GM11168 (cell line): ENCODE measurements at regions not wholly inside any gene's neighbourhood (a gene's known extent, or its start where the extent isn't known, plus 50 kb on each side); places are given as distances from the start of the nearest gene placed in this dataset.
"Not testable (repeated sequence)": the region's sequence is repeated elsewhere in the genome, so short reads cannot be mapped to it uniquely, and the experiment has no call there.

ENCODE experiments used
- in situ Hi-C: fragments of 300-500 bp; cut with MboI; formaldehyde crosslinking; loops from one replicate; pipeline ENCODE4 v1.12.0; 2022; ENCODE audit warnings: low sequenced_read_pairs; ENCODE audit not compliant: unreplicated experiment

DNA sequence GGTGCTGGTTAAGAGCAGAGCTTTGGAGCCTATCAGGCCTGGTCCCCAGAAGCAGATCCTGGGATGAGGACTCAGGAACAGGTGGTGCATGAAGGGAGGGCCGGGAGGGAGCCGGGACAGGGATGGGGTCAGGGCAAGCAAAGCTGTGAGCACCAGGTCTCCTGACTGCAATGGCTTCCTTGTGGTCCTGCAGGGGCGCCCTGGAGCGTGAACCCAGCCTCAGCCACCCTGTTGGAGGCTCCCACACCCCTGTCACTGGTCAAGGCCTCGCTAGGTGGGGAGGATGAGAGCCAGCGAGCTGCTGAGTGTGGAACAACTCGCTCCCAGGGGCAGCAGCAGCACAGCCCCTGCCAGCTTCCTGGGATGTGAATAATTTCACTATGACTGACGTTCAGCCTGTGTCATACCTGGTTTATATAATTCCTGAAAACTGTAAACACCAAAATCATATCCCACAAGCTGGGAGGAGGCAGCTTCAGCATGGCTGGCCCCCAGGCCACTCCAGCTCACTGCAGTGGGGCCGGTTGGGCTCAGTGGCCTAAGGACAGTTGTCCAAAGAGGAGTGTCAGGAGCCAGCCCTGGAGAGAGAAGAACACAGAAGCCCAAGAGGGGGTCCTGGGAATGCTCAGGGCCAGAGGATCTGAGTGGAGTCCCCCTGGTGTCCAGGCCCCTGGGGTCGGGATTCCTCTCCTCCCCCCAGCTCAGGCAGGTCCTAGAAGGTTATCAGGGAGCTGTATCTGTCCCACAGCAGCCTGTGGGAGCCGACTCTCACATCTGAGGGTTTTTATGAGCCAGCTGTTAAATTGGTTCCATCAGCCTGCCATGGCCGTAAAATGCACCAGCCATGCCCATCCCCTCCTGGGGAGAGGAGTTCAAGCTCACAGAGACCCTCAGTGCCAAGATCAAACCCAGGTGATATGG, 272.9 kb downstream of the ADGRD1 start:
- in situ Hi-C loops = loop anchor here (5.0 kb wide), 1 partner anchor 211 kb away; no protein-coding TSS in a partner anchor

DNA sequence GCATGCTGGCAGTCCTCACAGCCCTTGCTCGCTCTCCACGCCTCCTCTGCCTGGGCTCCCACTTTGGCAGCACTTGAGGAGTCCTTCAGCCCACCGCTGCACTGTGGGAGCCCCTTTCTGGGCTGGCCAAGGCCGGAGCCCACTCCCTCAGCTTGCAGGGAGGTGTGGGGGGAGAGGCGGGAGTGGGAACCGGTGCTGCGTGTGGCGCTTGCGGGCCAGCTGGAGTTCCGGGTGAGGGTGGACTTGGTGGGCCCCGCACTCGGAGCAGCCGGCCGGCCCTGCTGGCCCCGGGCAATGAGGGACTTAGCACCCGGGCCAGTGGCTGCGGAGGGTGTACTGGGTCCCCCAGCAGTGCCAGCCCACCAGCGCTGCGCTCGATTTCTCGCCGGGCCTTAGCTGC, 273.9 kb downstream of the ADGRD1 start:
- in situ Hi-C loops = loop anchor here (5.0 kb wide), 1 partner anchor 210 kb away; no protein-coding TSS in a partner anchor

DNA sequence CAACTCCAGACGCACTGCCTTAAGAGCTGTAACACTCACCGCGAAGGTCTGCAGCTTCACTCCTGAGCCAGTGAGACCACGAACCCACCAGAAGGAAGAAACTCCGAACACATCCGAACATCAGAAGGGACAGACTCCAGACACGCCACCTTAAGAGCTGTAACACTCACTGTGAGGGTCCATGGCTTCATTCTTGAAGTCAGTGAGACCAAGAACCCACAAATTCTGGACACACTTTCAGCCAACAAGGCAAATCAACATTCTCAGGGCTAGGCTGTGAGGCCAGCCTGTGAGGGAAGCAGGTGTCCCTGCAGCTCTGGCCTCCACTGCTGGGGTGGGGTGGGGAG, 275.3 kb downstream of the ADGRD1 start:
- in situ Hi-C loops = loop anchor here (5.0 kb wide), 1 partner anchor 208 kb away; no protein-coding TSS in a partner anchor

DNA sequence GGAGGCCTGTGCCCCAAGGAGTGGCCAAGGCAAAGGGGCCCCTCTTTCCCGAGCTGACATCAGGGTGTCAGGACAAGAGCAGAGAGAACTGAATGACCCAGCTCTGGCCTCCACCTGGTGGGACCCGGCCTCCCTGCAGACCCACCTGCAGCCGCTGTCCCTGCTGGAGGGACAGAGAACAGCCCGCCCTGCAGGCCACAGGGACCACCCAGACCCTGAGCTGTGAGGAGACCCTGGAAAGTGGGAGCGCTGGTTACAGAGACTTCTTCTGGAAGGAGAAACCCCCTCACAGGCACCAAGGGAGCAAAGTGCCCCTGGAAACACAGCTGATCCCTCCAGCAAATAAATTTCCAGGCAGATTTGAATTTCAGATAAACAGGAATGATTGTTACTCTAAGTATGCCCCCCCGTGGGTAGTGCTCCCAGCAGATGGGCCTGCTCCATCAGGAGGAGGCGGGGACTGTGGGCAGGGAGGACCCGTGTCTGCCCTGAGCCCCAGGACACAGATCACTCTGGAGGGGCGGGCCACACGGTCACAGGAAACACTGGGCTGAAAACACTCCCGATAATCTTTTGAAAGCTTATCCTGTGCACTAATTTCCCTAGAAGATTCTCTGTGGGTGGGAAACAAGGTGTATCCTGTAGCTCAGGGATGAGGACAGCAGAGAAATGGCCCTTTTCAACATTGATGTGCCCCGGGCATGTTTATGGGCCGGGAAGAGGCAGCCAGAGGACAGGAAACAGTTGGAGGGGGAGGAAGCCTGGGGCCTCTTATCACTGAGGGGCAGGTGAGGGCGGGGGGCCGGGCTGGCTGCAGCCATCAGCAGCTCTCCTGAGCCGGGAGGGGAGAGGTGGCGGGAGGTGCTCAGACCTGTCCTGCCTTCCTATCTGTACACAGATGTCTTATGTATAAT, 276.0 kb downstream of the ADGRD1 start:
- in situ Hi-C loops = loop anchor here (5.0 kb wide), 1 partner anchor 208 kb away; no protein-coding TSS in a partner anchor

DNA sequence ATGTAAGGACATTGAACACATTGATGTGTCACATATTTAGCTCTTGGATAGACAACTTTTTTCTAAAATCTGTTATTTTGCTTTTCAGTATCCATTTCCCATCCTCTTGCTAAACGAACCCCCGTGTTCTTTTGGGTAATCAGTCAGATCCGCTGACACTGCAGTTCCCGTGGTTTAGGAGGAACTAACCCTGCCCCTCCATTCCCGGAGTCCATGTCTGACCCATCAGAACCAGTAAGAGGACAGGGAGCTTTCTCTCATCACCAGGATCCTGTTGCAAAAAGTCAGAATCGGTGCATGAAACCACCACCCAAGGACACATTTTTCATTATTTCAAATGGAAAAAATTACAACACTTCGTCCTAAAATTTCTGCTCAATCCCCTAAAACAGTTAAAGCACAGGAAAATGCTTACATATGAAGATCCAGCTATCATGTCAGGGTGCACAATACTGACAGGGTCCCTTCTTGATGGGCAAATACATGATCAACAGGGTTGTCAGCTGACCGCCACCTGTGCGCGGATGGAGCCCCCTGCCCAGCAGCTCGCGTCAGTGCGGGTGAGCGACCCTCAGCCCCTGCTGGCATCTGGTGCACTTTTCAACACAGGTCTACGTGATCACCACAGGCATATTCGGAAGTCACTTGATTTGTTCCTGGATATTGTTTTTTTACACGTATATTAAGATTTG, 276.8 kb downstream of the ADGRD1 start:
- in situ Hi-C loops = no loop called here

DNA sequence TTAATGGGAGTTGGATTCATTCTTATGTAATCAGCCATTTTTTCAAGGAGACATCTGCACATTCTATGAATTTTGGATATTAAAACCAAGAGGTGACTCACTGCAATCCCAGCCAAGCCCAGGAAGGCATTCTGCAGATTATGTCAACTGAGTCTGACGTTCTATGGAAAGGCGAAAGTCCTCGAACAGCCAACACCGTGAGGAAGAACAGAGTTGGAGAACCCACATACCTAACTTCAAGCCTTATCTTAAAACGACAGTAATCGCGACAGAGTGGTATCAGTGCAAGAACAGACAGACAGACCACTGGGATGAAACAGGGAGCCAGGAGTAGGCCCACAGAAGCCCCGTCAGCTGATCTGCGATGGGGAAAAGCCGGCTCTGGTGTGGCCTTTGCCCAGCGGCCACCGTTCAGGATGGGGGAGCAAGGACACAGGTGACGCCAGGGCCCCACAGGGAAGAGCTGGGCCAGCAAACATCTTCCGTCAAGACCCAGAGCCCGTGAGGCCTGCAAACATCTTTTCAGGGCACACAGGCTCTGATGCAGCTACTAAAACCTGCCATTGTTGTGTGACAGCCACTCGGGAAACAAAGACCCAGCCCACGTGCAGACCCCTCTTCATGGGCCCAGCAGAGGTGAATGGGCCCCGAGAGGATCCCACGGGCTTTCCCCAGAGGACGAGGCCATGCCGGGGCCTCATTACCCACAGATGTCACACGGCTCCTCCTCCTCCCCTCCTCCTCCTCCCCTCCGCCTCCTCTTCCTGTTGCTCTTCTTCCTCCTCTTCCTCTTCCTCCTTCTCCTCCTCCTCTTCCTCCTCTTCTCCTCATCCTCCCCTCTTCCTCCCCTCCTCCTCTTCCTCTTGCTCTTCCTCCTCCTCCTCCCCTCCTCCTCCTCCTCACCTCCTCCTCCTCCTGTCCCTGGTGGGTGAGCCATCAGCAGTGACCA, 277.6 kb downstream of the ADGRD1 start:
- in situ Hi-C loops = no loop called here

DNA sequence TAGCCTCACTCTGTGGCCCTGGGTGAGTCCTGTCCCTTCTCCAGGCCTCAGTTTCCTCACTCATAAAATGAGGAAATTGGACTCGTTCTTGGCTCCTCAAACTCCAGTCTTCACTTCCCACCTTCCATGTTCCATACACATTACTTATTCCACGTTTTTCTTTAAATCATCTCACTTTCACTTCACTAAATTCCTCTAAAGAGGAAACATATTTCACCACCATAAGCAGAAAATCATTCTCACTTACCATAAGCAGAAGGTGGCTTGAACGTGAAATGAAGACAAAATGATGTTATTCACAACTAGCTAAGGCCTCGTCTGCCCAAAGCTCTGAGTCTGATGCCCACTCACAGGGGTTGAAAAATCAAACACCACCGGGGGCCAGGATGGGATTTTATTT, 278.3 kb downstream of the ADGRD1 start:
- in situ Hi-C loops = no loop called here

DNA sequence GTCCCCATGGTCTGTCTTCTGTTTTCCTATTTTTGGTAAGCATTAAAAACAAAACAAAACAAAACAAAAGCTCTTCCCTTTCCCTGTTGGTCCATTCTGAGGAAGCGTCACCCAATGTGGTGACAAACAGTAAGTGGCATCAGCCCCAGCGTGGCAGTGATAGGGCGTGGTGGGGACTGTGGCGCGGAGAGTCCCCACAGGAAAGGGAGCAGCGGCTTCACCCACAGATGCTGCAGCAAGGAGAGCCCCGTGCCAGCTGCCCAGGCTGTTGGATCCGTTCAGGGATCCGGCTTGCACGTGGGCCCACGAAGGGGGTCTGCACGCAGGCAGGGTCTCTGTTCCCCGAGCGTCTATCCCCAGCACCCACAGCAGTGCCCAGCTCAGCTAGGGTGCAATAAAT, 279.2 kb downstream of the ADGRD1 start:
- in situ Hi-C loops = not testable (repeated sequence)

DNA sequence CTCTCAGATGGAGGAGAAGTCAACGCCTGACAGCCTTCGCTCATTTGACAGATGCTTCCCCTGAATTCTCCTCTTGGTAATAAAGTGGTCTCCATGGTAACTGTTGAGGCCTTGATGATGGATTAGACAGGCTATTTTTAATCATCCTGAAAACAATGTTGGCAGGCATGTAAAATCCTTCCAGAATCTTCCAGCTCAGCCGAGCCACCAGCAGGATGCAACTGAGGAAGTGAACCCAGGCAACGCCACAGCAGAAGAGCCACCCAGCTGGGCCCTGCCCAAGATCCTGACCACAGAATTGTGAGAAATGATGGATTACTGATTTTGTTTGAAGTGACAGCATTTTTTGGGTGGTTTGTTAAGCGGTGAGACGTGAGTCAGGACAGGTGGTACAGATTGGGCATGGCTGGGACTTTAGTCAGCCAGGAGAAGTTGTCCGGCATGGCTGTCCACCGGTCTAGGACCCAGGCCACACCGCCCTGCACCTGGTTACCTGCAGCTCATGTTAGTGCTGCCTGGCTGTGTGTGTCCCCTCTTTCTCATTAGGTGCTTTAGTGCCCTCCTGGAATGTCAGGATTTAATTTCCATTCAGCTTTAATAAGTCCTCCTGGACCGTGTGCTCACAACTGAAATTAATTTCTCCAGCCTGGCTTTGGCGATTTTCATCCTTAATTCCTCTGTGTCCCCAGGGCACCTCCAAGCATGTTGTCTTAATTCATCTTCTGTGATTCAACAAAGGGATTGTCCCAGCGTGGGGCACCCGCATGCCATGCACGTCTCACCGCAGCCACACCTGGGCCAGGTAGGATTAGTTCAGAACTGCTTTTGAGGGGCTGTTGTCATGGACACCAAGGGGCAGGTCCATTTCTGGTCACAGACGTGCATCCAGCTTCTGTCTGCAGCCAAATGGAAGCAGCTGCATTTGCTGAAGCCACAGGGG, 280.4 kb downstream of the ADGRD1 start:
- in situ Hi-C loops = not testable (repeated sequence)

DNA sequence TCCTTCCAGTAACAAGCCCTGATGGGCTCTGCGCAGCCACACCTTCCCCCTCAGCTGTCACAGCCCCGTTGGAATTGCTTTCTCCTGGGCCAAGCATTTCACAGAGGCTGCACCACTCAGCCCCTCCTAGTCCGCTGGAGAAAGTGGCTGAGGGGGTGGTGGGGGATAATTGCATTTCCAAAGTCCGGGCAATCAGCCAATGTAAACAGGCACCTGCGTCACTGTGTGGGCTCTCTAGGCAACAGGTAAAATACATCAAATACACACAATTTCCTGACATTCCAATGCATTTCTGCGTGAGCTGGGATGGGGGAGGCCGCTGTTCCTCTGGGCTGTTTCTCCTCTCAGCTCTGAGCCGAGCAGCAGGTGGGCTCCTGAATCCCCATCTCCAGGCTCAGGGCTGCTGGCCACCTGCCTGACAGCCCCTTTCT, 281.1 kb downstream of the ADGRD1 start:
- in situ Hi-C loops = not testable (repeated sequence)

DNA sequence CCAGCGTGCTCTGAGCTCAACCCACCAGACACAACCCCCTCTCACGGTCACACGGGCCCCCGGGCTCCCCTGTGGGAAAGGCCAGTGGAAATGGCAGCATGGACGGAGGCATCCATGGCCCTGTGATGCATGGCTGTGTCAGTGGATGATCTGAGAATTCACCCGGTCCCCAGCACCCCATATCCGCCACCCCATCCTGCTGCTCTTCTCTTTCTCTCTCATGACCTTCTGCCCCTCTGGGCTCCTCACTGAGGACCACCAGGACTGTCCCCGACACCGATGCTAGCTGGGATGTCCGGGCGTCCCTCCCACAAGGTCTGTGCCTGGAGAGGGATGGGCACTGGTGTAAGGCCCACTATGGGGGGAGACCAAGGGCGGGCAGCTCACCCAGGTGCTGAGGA, 282.2 kb downstream of the ADGRD1 start:
- in situ Hi-C loops = no loop called here

DNA sequence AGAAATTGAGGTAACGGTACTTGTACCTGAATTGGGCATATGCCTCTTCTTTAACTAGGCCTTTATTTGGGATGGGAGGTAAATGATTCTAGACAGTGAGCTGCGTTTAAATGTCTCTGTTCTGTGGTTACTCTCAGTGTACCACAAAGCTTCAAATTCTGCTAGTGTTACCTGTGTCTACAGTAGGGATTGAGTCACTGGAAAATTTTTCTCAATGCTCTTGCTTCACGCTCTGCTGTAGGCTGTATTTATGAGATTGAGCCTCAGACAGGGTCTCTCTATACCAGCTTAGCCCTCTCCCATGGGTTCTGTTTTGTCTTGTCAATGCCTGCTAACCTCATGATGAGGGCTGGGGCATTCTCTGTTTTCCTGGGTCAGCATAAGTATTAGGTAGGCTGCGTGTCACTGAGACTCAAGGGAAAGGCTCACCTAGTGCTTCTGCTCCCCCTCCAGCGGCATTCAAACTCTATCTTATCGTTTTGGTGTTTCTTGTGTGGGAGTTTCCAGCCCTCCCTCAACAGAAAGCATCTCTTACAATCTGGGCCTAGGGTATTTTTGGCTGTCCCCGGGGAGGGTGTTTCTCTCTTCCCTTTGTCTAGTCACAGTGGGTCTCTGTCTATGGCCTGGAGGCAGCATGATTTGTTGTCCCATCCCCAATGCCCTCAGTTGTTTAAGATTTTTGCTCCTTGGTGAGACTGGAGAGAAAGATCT, 285.8 kb downstream of the ADGRD1 start:
- in situ Hi-C loops = no loop called here

DNA sequence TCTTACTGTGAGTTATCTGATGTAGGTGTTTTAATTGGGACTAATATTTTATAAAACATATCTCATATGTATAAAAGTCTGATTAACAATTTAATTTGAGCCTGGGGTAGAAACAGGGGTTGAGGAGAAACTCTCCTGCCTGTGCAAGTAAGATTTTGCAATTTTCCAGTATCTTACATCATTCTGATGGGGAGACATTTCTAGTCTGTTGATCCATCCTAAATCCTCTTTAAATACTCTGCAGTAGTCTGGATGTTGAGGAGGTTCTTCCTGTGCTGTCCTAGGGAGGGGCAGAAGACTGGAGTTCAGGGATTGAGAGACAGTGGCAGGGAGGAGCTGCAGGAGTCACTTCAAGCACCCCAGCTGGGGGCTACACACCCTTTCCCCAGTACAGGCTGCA, 287.8 kb downstream of the ADGRD1 start:
- in situ Hi-C loops = no loop called here

DNA sequence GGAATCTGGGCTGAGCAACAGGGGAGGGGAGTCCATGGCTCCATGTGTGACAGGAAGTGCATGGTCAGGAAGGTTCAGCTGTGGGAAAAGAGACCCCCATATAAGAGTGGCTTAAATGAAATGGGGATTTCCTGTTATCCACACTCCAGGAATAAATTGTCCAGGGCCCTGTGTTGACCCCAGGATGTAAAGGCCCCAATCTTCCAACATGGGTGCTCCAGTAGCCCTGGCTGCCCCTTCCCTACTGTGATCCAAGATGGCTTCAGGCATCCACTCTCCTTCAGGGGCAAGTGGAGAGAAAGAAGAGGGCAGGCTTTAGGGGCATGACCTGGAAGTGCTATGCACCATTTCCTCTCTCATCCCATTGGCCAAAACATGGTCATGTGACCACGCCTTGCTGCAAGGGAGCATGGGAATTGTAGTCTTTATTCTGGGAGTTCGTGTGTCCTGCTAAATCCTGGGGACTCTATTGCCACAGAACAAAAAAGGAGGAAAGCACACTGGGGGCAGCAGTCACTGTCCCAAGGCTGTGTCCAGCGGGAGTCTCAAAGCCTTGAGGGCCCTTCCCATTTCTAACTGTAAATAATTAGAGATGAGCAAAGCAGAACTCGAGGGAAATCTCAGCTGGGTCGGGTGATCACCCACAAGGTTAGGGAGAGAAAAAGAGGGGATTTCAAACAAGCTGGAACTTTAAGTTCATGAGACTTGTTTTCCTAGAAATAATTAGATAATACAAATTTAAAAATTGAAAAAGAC, 289.2 kb downstream of the ADGRD1 start:
- in situ Hi-C loops = no loop called here

DNA sequence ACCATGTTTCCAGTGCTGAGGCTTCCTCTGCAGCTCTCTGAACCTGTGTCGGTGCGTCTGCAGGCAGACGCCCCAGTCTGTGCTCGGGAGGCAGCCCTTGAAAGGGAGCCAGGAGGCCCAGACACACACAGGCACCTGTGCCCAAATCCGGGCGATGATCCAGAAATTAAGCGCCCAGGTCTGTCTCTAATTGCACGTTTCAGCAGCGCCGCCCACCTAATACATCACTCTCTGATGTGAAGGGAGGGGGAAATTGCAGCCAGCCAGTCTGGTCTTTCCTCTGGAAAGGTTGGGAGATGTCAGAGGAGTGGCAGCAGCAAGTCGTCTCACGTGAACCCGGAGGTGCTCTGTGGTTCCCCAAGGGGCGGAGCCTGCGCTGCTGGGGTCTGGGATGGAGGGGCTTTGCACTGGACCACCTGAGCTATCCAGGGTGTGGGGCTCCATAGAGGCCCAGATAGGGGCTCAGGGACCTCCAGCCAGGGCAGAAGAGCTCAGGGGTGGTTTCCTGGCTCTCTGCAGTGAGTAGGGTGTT, 290.5 kb downstream of the ADGRD1 start:
- in situ Hi-C loops = not testable (repeated sequence)

DNA sequence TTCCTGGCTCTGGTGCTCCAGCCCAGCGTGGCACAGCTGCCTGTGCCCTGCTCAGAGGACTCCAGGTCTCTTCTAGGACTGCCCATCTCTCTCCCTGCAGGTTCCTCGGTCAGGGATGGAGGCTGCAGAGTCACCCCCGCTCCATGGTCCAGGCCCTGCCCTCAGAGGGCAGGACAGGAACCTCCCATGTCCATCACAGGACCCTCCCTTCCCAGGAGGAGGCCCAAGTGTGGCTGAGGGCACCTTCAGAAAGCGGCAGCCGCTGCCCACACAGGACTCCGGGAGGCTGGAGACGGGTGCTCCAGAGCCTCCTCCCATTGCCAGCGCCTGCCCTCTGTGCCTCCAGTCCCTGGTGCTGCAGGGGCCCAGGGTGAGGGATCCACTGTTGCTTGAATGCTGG, 291.5 kb downstream of the ADGRD1 start:
- in situ Hi-C loops = not testable (repeated sequence)
